ENCODE measurements at regions not wholly inside any gene's neighbourhood (a gene's known extent, or its start where the extent isn't known, plus 50 kb on each side); places are given as distances from the start of the nearest gene placed in this dataset.
"Not testable (repeated sequence)": the region's sequence is repeated elsewhere in the genome, so short reads cannot be mapped to it uniquely, and the experiment has no call there.

- Histone ChIP-seq H3K4me3 (ENCODE audit: low read depth, low read length) (no peak overlapping the region), H3K4me1 (ENCODE audit: control insufficient read depth, insufficient read depth, low read length) (no peaks in the 10 kb centered on the region), H3K9me3 (ENCODE audit: control insufficient read depth, insufficient read depth, low read depth, low read length) (no peaks in the 10 kb centered on the region), H3K27ac (ENCODE audit: extremely low read depth, low read depth, low read length) (no peak overlapping the region), H3K36me3 (ENCODE audit: control insufficient read depth in 2 of 2, insufficient read depth in 1 of 2, low read length in 2 of 2) (no peaks in the 10 kb centered on the region)
- TF ChIP-seq ZNF341 (tag by site-specific recombination; IDR thresholded peaks at IDR 0.05; ENCODE audit: low read depth) (no peak), SCRT1 (tag by site-specific recombination; IDR thresholded peaks at IDR 0.05; ENCODE audit: borderline replicate concordance) (no peak), MZF1 (tag by site-specific recombination; IDR thresholded peaks at IDR 0.05; ENCODE audit: borderline replicate concordance) (no peak), YY1 (tag by site-specific recombination; IDR thresholded peaks at IDR 0.05) (no peak), REPIN1 (tag by site-specific recombination; IDR thresholded peaks at IDR 0.05; ENCODE audit: low read depth) (no peak), ZNF114 (tag by site-specific recombination; IDR thresholded peaks at IDR 0.05) (no peak), GLI2 (tag by site-specific recombination; IDR thresholded peaks at IDR 0.05; ENCODE audit: borderline replicate concordance, low read depth) (no peak), ZNF830 (tag by site-specific recombination; IDR thresholded peaks at IDR 0.05; ENCODE audit: low read depth) (no peak), ZNF19 (tag by site-specific recombination; IDR thresholded peaks at IDR 0.05; ENCODE audit: low read depth) (no peak), ZNF16 (tag by site-specific recombination; IDR thresholded peaks at IDR 0.05; ENCODE audit: low read depth) (no peak), ZNF76 (tag by site-specific recombination; IDR thresholded peaks at IDR 0.05; ENCODE audit: borderline replicate concordance, low read depth) (no peak), ZNF561 (tag by site-specific recombination; IDR thresholded peaks at IDR 0.05; ENCODE audit: borderline replicate concordance) (no peak), ZNF571 (tag by site-specific recombination; IDR thresholded peaks at IDR 0.05) (no peak), ZNF2 (tag by site-specific recombination; IDR thresholded peaks at IDR 0.05) (no peak), ZNF23 (tag by site-specific recombination; IDR thresholded peaks at IDR 0.05; ENCODE audit: borderline replicate concordance) (no peak), ZBTB21 (tag by site-specific recombination; IDR thresholded peaks at IDR 0.05) (no peak), ZNF426 (tag by site-specific recombination; IDR thresholded peaks at IDR 0.05) (no peak)
- TF ChIP-seq, protein P1, sequence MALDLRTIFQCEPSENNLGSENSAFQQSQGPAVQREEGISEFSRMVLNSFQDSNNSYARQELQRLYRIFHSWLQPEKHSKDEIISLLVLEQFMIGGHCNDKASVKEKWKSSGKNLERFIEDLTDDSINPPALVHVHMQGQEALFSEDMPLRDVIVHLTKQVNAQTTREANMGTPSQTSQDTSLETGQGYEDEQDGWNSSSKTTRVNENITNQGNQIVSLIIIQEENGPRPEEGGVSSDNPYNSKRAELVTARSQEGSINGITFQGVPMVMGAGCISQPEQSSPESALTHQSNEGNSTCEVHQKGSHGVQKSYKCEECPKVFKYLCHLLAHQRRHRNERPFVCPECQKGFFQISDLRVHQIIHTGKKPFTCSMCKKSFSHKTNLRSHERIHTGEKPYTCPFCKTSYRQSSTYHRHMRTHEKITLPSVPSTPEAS (tag by site-specific recombination; IDR thresholded peaks at IDR 0.05): no peak
- TF ChIP-seq, protein P2, sequence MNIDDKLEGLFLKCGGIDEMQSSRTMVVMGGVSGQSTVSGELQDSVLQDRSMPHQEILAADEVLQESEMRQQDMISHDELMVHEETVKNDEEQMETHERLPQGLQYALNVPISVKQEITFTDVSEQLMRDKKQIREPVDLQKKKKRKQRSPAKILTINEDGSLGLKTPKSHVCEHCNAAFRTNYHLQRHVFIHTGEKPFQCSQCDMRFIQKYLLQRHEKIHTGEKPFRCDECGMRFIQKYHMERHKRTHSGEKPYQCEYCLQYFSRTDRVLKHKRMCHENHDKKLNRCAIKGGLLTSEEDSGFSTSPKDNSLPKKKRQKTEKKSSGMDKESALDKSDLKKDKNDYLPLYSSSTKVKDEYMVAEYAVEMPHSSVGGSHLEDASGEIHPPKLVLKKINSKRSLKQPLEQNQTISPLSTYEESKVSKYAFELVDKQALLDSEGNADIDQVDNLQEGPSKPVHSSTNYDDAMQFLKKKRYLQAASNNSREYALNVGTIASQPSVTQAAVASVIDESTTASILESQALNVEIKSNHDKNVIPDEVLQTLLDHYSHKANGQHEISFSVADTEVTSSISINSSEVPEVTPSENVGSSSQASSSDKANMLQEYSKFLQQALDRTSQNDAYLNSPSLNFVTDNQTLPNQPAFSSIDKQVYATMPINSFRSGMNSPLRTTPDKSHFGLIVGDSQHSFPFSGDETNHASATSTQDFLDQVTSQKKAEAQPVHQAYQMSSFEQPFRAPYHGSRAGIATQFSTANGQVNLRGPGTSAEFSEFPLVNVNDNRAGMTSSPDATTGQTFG (tag by site-specific recombination; IDR thresholded peaks at IDR 0.05; ENCODE audit: borderline replicate concordance): no peak
- TF ChIP-seq, protein P3, sequence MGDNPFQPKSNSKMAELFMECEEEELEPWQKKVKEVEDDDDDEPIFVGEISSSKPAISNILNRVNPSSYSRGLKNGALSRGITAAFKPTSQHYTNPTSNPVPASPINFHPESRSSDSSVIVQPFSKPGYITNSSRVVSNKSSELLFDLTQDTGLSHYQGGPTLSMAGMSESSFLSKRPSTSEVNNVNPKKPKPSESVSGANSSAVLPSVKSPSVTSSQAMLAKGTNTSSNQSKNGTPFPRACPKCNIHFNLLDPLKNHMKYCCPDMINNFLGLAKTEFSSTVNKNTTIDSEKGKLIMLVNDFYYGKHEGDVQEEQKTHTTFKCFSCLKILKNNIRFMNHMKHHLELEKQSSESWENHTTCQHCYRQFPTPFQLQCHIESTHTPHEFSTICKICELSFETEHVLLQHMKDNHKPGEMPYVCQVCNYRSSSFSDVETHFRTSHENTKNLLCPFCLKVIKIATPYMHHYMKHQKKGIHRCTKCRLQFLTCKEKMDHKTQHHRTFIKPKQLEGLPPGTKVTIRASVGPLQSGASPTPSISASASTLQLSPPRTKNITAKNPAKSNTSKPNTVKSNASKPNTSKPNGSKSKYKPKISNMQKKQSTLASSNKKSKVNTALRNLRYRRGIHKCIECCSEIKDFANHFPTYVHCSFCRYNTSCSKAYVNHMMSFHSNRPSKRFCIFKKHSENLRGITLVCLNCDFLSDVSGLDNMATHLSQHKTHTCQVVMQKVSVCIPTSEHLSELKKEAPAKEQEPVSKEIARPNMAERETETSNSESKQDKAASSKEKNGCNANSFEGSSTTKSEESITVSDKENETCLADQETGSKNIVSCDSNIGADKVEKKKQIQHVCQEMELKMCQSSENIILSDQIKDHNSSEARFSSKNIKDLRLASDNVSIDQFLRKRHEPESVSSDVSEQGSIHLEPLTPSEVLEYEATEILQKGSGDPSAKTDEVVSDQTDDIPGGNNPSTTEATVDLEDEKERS (tag by site-specific recombination; IDR thresholded peaks at IDR 0.05): no peak
- ChIA-PET POLR2A (no interaction called here), CTCF (no interaction called here)
Measured at GRCh38 chr19:20269461-20269860, 102.4 kb downstream of the ZNF486 start.

DNA sequence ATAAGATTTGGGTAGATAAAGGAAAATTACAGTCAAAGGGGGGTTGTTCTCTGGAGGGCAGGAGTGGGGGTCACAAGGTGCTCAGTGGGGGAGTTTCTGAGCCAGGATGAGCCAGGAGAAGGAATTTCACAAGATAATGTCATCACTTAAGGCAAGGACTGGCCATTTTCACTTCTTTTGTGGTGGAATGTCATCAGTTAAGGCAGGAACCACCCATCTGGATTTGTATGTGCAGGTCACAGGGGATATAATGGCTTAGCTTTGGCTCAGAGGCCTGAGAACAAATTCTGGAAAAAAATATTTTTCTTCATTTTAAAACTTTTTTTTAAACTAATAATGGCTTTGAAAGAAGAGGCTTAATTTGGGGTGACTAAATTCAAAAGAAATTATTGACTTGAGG, 94.5 kb downstream of the ZNF486 start:
- H3K27ac ChIP-seq (ENCODE audit: extremely low read depth, low read depth, low read length); CTCF ChIA-PET; H3K4me1 ChIP-seq (ENCODE audit: control insufficient read depth, insufficient read depth, low read length); H3K36me3 ChIP-seq (ENCODE audit: control insufficient read depth in 2 of 2, insufficient read depth in 1 of 2, low read length in 2 of 2); POLR2A ChIA-PET; H3K4me3 ChIP-seq (ENCODE audit: low read depth, low read length); H3K9me3 ChIP-seq (ENCODE audit: control insufficient read depth, insufficient read depth, low read depth, low read length): not testable (repeated sequence)

- CTCF ChIA-PET; H3K4me1 ChIP-seq (ENCODE audit: control insufficient read depth, insufficient read depth, low read length): not testable (repeated sequence)
Measured at GRCh38 chr19:20260738-20261137, 93.7 kb downstream of the ZNF486 start.

More at GRCh38 chr19:20260738-20261137, 93.7 kb downstream of the ZNF486 start:
- not testable (repeated sequence) for H3K4me3 ChIP-seq (ENCODE audit: low read depth, low read length); H3K36me3 ChIP-seq (ENCODE audit: control insufficient read depth in 2 of 2, insufficient read depth in 1 of 2, low read length in 2 of 2); H3K27ac ChIP-seq (ENCODE audit: extremely low read depth, low read depth, low read length); H3K9me3 ChIP-seq (ENCODE audit: control insufficient read depth, insufficient read depth, low read depth, low read length)
- POLR2A ChIA-PET: interaction anchor here (0.7 kb wide), 1 partner anchor 436 kb away, joined by 3 read pairs; no protein-coding TSS in a partner anchor

All from HEK293 (cell line).